Stimulated activated CD8-positive, alpha-beta memory T cell treated with anti-CD3 and anti-CD28 coated beads, Interleukin-4, amount 100 ng/mL, for 4 hours (primary cell): ENCODE measurements at regions not wholly inside any gene's neighbourhood (a gene's known extent, or its start where the extent isn't known, plus 50 kb on each side); places are given as distances from the start of the nearest gene placed in this dataset.

ENCODE experiments used
- DNase-seq, 2 donors: peaks; one replicate each; pipeline ENCODE4 v3.0.0-alpha.2; 2020; ENCODE audit warnings: low read depth in 2 of 2, low spot score in 1 of 2

DNA sequence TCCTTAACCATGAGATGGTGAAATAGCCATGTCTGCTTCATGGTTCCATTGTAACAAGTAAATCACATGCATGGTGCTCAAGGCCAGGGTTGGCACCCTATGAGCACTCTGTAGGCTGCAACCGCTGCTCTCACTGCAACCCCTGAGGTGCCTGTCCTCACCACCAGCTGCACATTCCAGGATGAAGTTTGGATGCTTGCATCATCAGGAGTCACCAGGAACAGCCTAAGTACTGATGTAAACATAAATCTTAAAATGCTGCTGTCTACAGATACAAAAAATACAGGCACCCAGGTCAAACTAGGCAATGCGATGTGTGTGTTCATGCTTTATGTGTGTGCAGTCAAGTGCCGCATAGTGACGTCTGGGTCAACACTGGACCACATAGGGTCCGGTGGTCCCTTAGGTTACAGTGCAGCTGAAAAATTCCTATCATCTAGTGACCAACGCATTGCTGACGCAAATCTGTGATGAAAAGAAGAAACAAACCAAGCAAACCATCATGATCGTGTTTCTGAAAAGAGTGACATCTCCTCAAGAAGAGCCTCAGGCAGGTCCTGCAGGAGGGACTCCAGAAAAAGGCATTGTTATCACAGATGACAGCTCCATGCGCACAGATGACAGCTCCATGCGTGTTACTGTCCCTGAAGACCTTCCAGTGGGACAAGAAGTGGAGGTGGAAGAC is 234.8 kb downstream of the AUH start:
- DNase-seq: no peak

DNA sequence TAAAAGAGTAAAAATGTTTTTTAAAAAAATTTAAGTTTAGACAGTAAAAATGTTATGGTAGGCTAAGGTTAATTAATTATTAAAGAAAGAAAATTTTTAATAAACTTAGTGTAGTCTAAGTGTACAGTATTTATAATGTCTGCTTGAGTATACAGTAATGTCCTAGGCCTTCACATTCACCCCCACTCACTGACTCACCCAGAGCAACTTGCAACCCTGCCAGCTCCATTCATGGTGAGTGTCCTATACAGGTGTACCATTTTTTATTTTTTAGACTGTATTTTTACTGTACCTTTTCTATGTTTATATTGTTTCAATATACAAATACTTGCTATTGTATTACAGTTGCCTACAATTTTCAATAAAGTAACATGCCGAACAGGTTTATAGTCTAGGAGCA is 234.1 kb downstream of the AUH start:
- no peak for DNase-seq

DNA sequence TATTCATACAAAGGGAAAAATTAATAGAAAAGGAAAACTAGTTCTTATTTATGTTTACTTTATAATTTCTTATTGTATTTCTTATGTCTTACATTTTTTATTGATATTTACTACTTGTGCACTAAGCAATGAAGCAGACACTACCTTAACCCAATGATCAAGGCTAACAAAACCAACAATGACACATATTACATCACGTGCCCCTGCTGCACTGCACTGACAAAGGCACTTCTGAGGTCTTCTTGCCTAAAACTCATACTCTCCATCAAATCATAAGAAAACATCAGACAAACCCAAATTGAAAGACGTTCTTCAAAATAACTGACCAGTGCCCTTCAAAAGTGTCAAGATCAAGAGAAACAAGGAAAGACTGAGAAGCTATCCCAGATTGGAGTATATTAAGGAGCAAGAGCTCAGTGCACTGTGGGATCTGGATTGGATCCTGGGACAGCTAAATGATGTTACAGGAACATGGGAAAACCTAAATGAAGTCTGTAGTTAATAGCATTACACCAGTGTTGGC is 230.9 kb downstream of the AUH start:
- DNase-seq: no peak

DNA sequence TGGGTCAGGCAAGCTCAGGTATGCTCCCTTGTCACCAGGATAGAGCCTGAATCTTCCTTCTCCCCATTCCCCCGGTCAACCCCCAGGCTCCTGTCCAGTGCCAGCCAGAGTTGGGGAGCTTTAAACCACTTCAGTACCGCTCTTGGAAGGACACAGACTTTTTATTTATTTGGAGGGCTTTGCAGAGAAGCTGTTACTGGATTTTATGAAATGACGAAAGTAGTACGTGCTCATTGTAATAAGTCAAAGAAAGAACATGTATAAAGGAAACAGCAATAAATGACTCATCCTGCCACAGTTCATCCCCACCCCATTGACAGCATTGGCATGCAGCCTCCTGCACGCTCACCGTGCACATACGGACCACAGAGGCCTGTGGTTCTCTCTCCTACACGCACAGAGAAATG is 230.3 kb downstream of the AUH start:
- DNase-seq: peak in 1 of 2 donors; percentile 42

DNA sequence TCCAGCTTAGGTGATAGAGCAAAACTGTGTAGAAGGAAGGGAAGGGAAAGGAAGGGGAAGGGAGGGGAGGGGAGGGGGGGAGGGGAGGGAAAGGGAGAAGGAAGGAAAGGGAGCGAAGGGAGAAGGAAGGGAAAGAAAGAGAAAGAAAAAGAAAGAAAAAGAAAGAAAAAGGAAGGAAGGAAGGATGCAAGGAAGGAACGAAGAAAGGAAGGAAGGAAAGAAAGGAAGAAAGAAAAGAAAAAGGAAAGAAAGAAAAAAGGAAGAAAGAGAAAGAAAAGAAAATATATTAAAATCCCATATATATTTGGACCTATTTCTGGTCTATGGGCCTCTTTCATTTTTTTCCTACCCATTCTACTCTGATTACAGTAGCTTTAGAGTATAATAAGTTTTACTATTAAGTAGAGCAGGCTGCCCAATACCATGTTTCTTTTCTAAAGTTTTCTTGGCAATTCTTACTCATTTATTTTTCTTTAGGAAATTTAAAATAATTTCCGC is 229.1 kb downstream of the AUH start:
- no peak for DNase-seq

DNA sequence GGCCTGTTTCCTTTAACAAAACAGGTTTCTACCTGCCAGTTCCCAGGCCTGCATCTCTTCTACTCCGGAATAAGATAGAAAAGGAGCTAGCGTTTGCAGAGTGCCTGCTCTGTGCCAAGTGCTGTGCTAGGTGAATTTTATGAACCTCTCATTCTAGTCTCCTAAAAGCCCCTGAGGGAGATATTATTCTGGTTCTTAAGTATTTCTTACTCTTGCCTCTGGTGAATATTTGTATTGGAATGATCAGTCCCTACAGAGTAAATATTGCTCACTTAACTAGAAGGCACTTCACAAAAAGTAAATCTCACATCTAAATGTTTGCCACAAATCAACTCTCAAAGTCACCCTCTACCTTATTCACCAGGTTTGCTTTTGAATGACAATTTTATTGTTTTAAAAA is 227.1 kb downstream of the AUH start:
- DNase-seq: no peak

DNA sequence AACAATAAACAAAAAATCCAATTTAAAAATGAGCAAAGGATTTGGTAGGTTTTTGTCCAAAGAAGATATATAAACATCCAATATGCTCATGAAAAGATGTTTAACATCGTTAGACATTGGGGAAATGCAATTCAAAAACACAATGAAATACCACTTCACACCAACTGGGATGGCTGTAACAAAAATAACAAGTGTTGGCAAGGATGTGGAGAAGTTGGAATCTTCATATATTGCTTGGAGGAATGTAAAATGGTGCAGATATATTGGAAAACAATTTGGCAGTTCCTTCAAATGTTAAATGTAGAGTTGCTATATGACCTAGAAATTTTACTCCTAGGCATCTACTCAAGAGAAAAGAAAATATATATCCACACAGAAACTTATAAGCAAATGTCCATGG is 224.3 kb downstream of the AUH start:
- no peak for DNase-seq

DNA sequence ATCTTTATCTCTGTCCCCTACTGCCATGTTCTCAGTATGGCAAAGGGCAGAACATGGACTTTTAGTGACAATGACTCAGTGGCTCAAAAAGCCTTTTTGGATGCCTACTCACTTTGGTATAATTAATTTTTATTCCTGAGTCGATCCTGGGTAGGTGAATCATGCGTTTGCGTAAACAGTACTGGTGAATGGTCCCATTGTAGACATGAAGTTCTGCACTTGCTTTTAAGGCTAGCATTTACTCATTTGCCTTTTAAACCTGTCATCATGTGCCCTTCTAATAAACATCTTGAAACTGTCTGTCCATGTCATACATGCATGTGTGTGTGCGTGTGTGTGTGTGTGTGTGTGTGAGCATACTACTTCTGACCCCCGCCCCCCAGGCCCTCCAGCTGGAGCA is 223.0 kb downstream of the AUH start:
- no peak for DNase-seq

DNA sequence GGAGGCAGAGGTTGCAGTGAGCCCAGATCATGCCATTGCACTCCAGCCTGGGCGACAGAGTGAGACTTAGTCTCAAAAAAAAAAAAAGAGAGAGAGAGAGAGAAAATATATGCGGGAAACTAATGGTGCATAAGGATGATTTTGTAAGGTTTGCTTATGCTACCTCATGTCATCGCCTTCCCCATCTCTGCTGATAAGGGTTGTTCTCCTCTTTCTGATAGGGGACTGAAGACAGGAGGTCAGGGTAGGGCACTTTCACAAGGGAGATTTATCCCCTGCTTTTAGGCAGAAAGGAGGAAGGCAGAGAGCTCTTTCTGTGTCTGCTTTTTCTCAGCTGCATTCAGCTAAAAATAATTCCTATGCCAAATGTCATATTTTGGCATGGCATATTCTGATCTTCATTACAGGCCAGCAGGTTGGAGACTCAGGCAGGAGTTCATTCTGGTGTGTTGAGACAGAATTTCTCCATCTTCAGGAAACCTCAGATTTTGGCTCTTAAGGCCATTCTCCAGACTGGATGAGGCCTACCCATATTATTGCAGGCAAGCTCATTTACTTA is 220.2 kb downstream of the AUH start:
- no peak for DNase-seq

DNA sequence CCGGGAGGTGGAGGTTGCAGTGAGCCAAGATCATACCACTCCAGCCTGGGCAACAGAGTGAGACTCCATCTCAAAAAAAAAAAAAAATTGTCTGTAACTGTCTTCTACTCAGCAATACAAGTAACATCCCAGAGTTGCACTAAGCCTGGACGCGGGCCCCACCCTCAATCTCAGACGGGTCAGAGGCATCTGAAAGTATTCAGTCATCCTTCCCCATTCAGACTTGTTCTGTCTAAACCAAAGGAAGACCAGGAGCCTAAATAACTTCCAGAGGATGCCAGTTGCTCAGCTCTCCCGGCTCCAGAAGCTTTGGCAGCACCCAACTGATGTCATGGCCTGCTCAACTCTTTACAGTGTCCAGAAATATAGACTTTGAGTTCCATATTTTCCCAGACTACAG is 218.6 kb downstream of the AUH start:
- DNase-seq: no peak

DNA sequence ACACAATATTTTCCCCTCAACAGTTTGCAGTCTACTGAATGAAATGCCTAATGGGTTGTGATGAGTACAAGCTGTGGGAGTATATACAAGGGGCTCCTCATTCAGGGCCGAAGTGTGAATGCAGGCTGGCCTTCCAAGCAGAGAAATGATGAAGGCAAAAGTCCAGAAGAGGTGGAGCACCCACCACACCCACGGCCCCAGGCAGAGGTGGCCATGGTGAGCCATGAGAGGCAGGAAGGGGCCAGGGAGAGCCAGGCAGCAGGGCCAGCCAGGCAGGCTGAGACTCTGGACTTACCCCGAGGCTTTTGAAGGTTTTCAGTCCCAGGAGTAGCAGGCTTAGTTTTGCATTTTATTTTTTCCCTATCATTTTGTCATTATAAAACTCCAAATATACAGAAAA is 218.1 kb downstream of the AUH start:
- no peak for DNase-seq

DNA sequence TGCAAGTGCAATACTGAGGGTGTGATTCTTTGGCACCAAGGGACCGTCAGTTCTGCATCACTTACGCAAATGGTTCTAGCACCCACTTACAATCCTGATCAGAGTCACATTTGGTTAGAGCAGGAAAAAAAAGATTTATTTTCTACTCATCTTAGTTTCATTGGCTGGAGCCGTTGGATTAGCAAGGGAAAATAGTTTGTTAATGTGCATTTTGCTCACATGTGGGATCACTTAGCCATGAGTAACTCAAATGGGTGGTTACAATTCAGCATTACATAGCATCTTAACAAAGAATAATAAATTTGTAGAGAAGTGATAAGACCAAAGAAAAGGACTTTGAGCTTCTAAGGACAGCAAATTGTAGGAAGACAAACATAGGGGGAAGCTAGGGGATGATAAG is 216.9 kb downstream of the AUH start:
- no peak for DNase-seq

DNA sequence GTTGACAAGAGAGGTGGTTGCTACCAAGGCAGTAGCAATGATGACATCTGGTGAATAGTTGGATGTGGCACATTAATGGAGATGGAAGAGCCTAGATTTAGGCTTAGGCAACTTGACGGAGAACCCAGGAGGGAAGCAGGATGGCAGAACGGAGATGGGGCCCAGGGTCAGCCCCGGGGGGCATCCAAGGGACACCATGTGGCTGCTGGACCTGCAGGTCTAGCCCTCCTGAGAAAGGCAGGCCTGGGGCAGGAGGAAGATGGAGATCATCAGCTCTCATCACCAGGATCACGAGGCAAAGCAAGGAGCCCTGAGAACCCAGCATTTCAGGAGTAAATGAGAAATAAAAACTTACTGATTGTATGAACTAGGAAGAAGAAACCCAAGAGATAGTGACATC is 216.2 kb downstream of the AUH start:
- DNase-seq: no peak

DNA sequence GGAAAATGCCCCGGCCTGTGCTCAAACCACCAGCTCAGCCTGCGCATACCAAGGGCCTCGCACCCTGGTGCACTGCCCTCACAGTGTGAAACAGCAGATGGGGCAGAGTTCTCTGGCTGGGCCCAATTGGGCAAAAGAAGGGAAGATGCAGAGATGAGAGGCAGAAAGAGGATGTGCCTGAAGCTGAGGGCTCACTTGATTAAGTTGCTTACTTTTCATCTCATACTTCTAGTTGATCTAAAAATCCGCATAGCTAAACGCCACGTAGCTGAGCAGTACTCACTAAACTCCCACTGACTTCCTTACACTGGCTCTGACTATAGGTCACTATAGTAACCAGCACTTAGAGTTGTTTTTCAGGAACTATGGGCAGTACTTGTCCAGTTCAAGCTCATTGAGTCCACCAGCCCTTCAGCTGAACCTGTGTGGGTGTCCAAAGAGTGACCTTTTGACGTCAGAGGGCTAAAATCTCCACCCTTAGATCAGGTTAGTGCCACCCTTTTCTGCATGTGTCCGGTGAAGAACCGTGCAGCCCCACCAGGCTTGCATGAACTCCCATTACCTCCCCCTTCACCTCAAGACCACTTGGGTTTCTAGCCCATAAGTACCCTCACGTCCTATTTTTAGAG is 215.2 kb downstream of the AUH start:
- DNase-seq: no peak

DNA sequence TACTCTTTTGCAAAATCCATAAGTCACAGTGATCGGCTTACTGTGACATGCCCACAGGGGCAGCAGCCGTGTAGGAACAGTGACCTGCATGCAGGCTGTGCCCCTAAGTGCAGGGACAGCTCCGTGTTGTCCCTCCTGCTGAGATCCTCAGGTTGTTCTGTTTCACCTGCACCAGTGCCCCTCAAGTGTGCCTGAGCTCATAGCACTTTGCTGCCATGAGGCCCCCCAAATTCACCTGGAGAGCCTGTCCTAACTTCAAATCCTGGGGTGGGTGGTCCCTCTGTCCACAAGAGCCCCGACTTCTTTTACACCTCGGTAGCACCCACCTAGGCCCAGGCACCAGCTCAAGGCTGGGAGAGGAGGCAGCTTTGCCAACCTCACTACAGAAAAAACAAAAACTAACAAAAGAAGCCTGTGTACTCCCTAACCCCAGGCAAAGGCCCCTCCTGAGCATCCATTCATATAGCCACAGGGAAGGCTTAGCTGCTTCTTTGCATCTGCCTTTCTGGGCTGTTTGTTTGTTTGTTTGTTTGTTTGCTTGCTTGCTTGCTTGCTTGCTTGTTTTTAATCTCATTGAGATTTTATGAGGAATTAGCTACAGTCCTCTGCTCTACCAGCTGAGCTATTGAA is 214.5 kb downstream of the AUH start:
- DNase-seq: no peak

DNA sequence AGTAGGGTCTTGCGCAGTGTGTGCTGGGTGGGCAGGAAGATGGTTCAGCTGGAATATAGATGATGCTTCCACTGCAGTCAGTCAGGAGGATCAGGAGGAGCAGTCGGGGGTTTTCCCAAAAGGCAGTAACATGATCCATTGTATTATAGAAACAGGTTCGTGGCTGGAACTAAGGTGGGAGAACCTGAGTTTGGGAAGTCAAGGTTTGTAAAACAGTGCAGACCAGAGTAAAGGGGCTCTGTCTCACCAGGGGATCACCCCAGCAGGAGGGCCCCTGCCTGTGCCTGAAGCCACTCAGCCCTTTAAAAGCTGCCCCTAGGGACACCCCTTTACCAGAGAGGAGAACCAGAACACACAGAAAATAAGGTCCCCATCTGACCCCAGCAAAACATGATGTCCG is 213.4 kb downstream of the AUH start:
- DNase-seq: no peak

DNA sequence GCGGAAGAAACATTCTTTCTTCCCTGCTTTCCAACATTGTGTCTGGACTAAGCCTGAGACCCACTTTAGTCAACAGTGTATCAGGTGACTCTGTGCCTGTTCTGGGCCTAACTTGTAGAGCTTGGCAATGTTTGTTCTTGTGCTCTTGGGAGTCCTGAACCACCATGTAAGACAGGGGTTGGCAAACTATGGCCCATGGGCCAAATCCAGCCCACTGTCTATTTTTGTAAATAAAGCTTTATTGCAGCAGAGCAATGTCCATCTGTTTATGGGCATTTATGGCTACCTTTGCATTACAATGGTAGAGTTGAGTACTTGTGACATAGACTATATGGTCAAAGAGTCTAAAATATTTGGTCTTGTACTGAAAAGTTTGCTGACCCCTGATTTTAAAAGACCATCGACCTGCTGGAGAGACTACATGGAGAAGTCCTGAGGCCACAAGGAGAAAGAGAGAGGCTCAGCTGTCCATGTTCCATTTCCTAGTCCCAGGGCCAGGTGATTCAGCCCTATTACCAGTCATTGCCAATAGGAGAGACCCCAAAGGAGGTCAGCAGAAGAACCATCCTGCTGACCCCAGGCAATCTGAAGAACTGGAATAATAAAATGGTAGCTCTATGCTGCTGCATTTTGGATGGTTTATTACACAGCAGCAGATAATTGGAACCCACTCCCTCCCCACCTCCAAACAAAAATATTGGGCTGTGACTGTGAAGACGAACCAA is 211.3 kb downstream of the AUH start:
- DNase-seq: no peak

DNA sequence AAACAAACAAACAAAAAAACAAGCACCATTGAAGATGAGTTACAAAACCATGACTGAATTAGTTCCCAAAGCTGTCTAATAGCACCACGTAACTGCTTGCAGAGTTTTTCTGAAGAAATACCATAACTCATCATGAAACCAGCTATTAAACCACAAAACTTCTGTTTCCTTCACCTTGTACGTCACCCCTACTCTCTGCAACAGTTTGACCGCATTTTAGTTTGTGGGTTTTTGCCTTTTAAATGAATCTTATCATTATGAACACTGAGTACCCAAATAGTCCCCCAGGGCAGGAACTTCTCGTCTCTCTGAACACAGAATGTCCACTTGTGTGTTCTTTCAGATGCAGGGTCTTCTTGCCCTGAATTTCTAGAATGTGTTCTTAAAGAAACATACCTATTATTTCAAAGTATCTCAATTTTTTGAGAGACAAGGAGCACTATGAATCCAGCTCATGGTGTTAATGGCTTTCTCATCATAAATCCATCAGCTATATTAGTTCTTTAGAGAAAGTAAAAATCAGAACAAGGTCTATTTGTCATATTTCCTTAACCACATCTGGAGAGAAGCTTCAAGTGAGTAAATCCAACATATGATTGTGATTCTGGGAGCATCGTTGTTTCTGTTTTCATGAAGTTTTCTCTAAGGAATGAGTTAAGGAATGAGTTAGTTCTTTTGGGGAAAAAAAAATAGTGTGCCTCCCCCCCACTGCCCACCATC is 210.6 kb downstream of the AUH start:
- peak in 1 of 2 donors; percentile 29 for DNase-seq

DNA sequence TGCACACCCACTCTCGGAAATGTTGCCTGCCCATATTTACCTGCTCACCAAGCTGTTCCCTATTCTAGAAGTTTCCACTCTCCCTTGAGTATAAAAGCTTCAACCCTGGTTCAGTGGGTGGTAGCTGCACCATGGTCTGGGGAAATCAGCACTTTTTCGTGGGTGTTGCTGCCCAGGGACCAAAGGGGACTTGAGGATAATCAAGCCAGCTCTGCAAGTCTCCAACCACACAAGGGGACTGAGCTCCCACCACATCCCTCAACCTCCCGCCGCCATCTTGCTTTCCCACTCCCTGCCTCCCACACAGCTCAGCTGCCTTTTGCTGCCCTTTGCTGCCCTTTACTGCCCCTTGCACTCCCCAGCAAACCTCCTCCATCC is 210.0 kb downstream of the AUH start:
- DNase-seq: no peak

DNA sequence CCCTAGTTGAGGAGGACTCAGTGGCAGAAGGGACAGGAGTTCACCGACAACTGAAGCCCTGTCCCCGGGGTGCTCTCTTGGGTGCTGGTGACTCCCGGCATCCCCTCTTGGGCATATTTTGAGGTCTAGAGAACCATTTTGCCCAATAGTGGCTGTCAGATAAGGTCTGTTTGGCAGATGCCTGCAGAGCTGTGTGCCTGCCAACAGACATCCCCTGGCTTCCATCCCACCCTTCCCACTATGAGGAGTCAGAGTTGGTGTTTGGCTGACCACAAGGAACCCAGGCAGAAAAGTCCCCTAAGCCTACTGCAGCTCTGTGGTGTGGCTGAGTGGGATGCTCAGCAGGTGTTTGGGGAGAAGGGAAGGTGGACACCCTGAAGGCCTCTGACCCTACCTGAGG is 207.0 kb downstream of the AUH start:
- no peak for DNase-seq

DNA sequence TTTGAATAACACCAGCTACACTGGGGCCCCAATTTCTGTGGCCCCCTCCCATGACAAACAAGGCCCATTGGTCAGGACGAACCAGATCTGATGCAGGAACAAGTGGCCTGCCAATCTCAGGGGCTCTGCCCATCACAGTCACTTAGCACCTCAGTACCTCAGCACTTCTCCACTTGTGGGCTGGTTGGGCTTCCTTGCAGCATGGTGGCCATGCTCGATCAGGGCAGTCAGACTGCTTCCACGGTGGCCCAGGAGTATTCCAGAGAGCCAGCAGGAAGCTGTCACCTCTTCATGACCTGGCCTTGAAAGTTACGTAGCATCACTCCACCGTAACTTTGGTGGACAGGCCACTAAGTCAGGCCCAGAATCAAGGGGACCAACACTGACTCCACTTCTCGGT is 206.5 kb downstream of the AUH start:
- no peak for DNase-seq
